A673 (cell line): ENCODE measurements at regions not wholly inside any gene's neighbourhood (a gene's known extent, or its start where the extent isn't known, plus 50 kb on each side); places are given as distances from the start of the nearest gene placed in this dataset.

Source experiments
- BruUV-seq: library from RNA; stranded (reverse); fragments of 400-500 nt; replicated peaks from 2 replicates; lab custom pipeline; 2021; lab: Mats Ljungman, UMichigan
- CTCF ChIA-PET: fragments of 300-600 bp; sonication (Branson Sonifier 250); formaldehyde crosslinking; loops from one replicate; lab custom pipeline; 2022; ENCODE audit warnings: antibody characterized with exemption; lab: Charles Lee
- POLR2A ChIA-PET: fragments of 300-600 bp; sonication (Branson Sonifier 250); formaldehyde crosslinking; loops from one replicate; lab custom pipeline; 2022; ENCODE audit warnings: antibody characterized with exemption; ENCODE audit not compliant: low non-redundant PET; lab: Charles Lee
- DNase-seq: peaks from one replicate; pipeline ENCODE4 v3.0.0-alpha.2; 2015; ENCODE audit warnings: low spot score
- H3K27ac ChIP-seq: fragments of 200-600 bp; sonication (generic); 2 replicates; pipeline ENCODE4 v1.5.1; 2016; ENCODE audit warnings: mixed run types, low read depth, mild to moderate bottlenecking, mixed read lengths, antibody characterized with exemption, low read length; ENCODE audit not compliant: poor library complexity, severe bottlenecking
- H3K27me3 ChIP-seq: fragments of 200-600 bp; sonication (generic); replicated peaks from 2 replicates; pipeline ENCODE4 v1.6.1; 2017; ENCODE audit warnings: mixed run types, low read depth, mild to moderate bottlenecking, mixed read lengths, antibody characterized with exemption, low read length; ENCODE audit not compliant: insufficient read depth, poor library complexity
- H3K36me3 ChIP-seq: fragments of 200-600 bp; sonication (generic); 2 replicates; pipeline ENCODE4 v1.6.1; 2016; ENCODE audit warnings: mixed run types, mild to moderate bottlenecking, mixed read lengths, antibody characterized with exemption, low read length; ENCODE audit not compliant: insufficient read depth, poor library complexity, severe bottlenecking
- H3K4me1 ChIP-seq: fragments of 200-600 bp; sonication (generic); 2 replicates; pipeline ENCODE4 v1.6.1; 2017; ENCODE audit warnings: mixed run types, mild to moderate bottlenecking, mixed read lengths, antibody characterized with exemption, low read length; ENCODE audit not compliant: insufficient read depth, poor library complexity, severe bottlenecking
- H3K4me3 ChIP-seq: fragments of 200-600 bp; sonication (generic); 2 replicates; pipeline ENCODE4 v1.5.1; 2016; ENCODE audit warnings: low read depth, mixed run types, mild to moderate bottlenecking, mixed read lengths, low read length; ENCODE audit not compliant: poor library complexity, severe bottlenecking
- H3K9me3 ChIP-seq: fragments of 200-600 bp; sonication (generic); 2 replicates; pipeline ENCODE4 v1.6.1; 2016; ENCODE audit warnings: mixed run types, low read depth, mild to moderate bottlenecking, mixed read lengths, antibody characterized with exemption, low read length; ENCODE audit not compliant: poor library complexity, severe bottlenecking
- CTCF ChIP-seq: fragments of 300-800, 200-600 bp; sonication (generic); conservative IDR thresholded peaks from 2 replicates; pipeline ENCODE4 v1.5.1; 2017; ENCODE audit warnings: low read depth, mild to moderate bottlenecking, antibody characterized with exemption, low read length, moderate library complexity, mixed read lengths
- EZH2 ChIP-seq: fragments of 200-600 bp; sonication (generic); IDR thresholded peaks from 2 replicates; pipeline ENCODE4 v1.6.1; 2017; ENCODE audit warnings: borderline replicate concordance, low read depth, mild to moderate bottlenecking, mixed read lengths, antibody characterized with exemption, low read length; ENCODE audit not compliant: poor library complexity, severe bottlenecking
- intact Hi-C: fragments of 100-400 bp; cut with micrococcal nuclease; formaldehyde crosslinking; loops from one replicate; pipeline ENCODE4 v1.10.0; 2022; ENCODE audit not compliant: unreplicated experiment

DNA sequence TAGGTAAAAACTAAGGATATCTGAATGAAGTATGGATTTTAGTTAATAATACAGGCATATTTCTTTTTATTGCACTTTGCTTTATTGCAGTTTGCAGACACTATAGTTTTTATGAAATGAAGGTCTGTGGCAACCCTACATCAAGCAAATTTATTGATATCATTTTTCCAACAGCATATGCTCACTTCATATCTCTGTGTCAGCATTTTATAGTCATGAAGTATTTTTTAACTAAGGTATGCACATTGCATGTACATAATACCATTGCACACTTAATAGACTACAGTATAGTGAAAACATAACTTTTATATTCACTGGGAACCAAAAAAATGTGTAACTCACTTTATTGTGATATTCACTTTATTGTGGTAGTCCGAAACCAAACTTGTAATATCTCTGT is 236.3 kb downstream of the SUCLA2 start:
- no peaks in the 10 kb centered on the region for H3K36me3 ChIP-seq
- TF ChIP-seq CTCF (no peak), EZH2 (no peak)
- POLR2A ChIA-PET, result no interaction called here
- intact Hi-C loops, result no loop called here
- CTCF ChIA-PET, result no interaction called here
- no peaks in the 10 kb centered on the region for H3K4me1 ChIP-seq
- H3K27me3 ChIP-seq, result peaks cover 5% of the 10 kb centered on the region
- H3K9me3 ChIP-seq, result no peaks in the 10 kb centered on the region
- no peak overlapping the region for H3K27ac ChIP-seq
- BruUV-seq, result no TSS peak
- DNase-seq, result no peak
- H3K4me3 ChIP-seq, result no peak overlapping the region

DNA sequence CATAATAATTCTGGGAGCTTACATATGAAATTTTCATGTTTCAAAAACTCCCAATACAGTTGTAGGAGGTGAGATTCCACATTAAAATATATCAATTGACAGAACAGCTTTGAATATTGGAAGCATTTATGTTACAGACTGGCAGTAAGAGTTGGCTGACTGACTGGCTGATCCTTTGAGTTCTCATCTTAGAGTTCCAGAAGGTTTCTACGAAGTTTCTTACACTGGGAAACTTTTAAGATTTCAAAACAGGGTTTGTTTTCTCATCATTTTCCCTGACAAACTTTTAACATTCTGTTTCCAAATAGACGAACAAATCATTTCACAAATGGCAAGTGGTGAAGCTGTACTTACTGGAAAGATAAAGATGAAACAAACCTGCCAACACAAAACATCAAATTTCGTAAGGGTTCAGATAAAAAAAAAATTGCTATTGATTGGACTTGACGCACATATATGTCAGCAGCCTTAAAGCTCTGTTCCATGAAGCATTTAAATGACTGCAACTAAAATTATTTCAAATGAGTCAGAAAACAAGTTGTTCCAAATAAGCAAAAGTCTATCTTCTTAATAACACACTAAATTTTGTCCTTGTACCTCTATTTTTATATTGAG is 243.5 kb downstream of the SUCLA2 start:
- Histone ChIP-seq H3K4me1 (no peaks in the 10 kb centered on the region), H3K9me3 (no peaks in the 10 kb centered on the region), H3K27ac (no peak overlapping the region), H3K27me3 (no peaks in the 10 kb centered on the region), H3K4me3 (no peak overlapping the region), H3K36me3 (no peaks in the 10 kb centered on the region)
- intact Hi-C loops, result no loop called here
- TF ChIP-seq CTCF (no peak), EZH2 (no peak)
- DNase-seq, result no peak
- CTCF ChIA-PET, result no interaction called here
- BruUV-seq, result no TSS peak
- POLR2A ChIA-PET, result no interaction called here

GRCh38 chr13:47747901-47748300 is 253.2 kb downstream of the SUCLA2 start:
- Histone ChIP-seq H3K9me3 (no peaks in the 10 kb centered on the region), H3K27ac (no peak overlapping the region), H3K36me3 (no peaks in the 10 kb centered on the region), H3K27me3 (peaks cover 25% of the 10 kb centered on the region), H3K4me1 (no peaks in the 10 kb centered on the region), H3K4me3 (no peak overlapping the region)
- ChIA-PET POLR2A (no interaction called here), CTCF (no interaction called here)
- BruUV-seq, result no TSS peak
- no peak for TF ChIP-seq EZH2
- TF ChIP-seq CTCF, result no peak
- intact Hi-C loops, result no loop called here
- DNase-seq, result no peak
